Adrenal gland (tissue), 5 donors: ENCODE measurements at regions not wholly inside any gene's neighbourhood (a gene's known extent, or its start where the extent isn't known, plus 50 kb on each side); places are given as distances from the start of the nearest gene placed in this dataset.

Experiments used
- CTCF ChIP-seq, 6 experiments: fragments of 450-650 bp in 4 of 6; fragments of 200-600 bp in 2 of 6; sonication (generic) in 1 of 6; IDR thresholded peaks; 1 replicate in 5 of 6; 2 replicates in 1 of 6; pipeline versions ENCODE4 v1.5.1 to v1.8.0; 2016 to 2021; ENCODE audit warnings: antibody characterized with exemption in 6 of 6, mild to moderate bottlenecking in 2 of 6, moderate library complexity in 1 of 6
- POLR2A ChIP-seq, 2 donors: fragments of 450-650 bp; IDR thresholded peaks; one replicate each; pipeline ENCODE4 v1.6.1; 2017; ENCODE audit warnings: antibody characterized with exemption in 2 of 2, mild to moderate bottlenecking in 2 of 2, moderate library complexity in 1 of 2
- donor health status: DM: no; HTN: no; CAD: no.

DNA sequence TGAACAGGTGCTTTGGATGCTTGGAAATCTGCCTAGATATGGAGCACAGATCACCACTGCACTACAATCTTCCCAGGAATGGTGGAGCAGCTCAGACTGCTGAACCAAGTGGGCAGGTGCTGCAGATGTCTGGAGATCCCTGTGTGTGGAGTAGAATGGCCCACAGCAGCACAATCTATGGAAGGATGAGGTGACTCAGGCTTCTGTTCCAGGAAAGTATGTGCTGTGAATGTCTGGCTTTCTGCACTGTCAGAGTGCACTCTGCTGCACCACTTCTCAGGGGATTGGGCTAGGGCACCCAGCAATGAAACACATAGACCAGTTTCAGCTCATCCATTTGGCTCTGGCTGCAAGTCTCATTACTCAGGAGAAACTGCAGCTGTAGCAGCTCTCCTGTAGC is 865.4 kb upstream of the NXPH2 start:
- TF ChIP-seq CTCF (IDR thresholded peaks at IDR 0.05) = no peak
- TF ChIP-seq POLR2A (IDR thresholded peaks at IDR 0.05) = no peak
